Right cardiac atrium (tissue), 5 donors: ENCODE measurements at regions not wholly inside any gene's neighbourhood (a gene's known extent, or its start where the extent isn't known, plus 50 kb on each side); places are given as distances from the start of the nearest gene placed in this dataset.

ENCODE experiments used
- ATAC-seq, 2 donors: fragments of 200-7000 bp; cut with Tn5 transposase; one replicate each; pipeline versions ENCODE4 v1.8.0 to v1.9.1; 2020; ENCODE audit warnings: moderate library complexity in 2 of 2, mild to moderate bottlenecking in 1 of 2
- DNase-seq, 3 donors: peaks; one replicate each; pipeline ENCODE4 v3.0.0-alpha.2; 2020
- H3K27ac ChIP-seq: one replicate; pipeline ENCODE4 v1.5.1; 2013; ENCODE audit warnings: mild to moderate bottlenecking, low read length, control low read depth, moderate library complexity
- H3K27me3 ChIP-seq: one replicate; pipeline ENCODE4 v1.6.1; 2013; ENCODE audit not compliant: control insufficient read depth, insufficient read depth
- H3K4me1 ChIP-seq: one replicate; pipeline ENCODE4 v1.6.1; 2013; ENCODE audit warnings: low read length; ENCODE audit not compliant: control insufficient read depth, insufficient read depth
- H3K4me3 ChIP-seq: one replicate; pipeline ENCODE4 v1.5.1; 2013; ENCODE audit warnings: low read length, control low read depth
- H3K9me3 ChIP-seq: one replicate; pipeline ENCODE4 v1.6.1; 2013; ENCODE audit warnings: low read length; ENCODE audit not compliant: control insufficient read depth
- WGBS: extraction: QIAGEN DNeasy Blood & Tissue Kit; methylation state at CpG from one replicate; pipeline ENCODE4 v1.1.7; 2013; 5-methylcytosine and 5-hydroxymethylcytosine counted together
- intact Hi-C, 4 donors: fragments of 100-400 bp; cut with DNase I; formaldehyde crosslinking; loops; one replicate each; pipeline versions ENCODE4 v1.11.0 to v1.14.0; 2022 to 2023
- donor health status: healthy with polysubstance abuse.
- donor health status: DM: no; HTN: yes; CAD: no.
- donor health status: DM: no; HTN: no; CAD: no.
- donor health status: DM: no; HTN: yes; CAD: no; lungs with severe emphysema.
- donor health status: DM: yes; HTN: yes; CAD: no.

- 83% methylated on average over 3 of the region's 3 CpGs for WGBS
- H3K27ac ChIP-seq = no peak overlapping the region
- no peaks in the 10 kb centered on the region for H3K4me1 ChIP-seq
- H3K27me3 ChIP-seq = no peaks in the 10 kb centered on the region
- no peaks in the 10 kb centered on the region for H3K9me3 ChIP-seq
- intact Hi-C loops = no loop called here
- no peak overlapping the region for H3K4me3 ChIP-seq
- ATAC-seq = no peak
- no peak for DNase-seq
These were observed 391.3 kb upstream of the ERCC4 start for GRCh38 chr16:13528691-13529090.

GRCh38 chr16:13529193-13529982 is 390.6 kb upstream of the ERCC4 start:
- Histone ChIP-seq H3K4me3 (no peak overlapping the region), H3K9me3 (no peaks in the 10 kb centered on the region), H3K27me3 (no peaks in the 10 kb centered on the region), H3K27ac (no peak overlapping the region), H3K4me1 (no peaks in the 10 kb centered on the region)
- WGBS = 42% methylated on average over 3 of the region's 3 CpGs
- intact Hi-C loops = no loop called here
- no peak for ATAC-seq
- DNase-seq = no peak

- 80% methylated on average over 4 of the region's 4 CpGs for WGBS
- Histone ChIP-seq H3K4me1 (no peaks in the 10 kb centered on the region), H3K27ac (no peak overlapping the region), H3K27me3 (no peaks in the 10 kb centered on the region), H3K9me3 (no peaks in the 10 kb centered on the region), H3K4me3 (no peak overlapping the region)
- ATAC-seq = no peak
- no peak for DNase-seq
- intact Hi-C loops = no loop called here
These were observed 379.2 kb upstream of the ERCC4 start for GRCh38 chr16:13540771-13541170.

- intact Hi-C loops = no loop called here
- Histone ChIP-seq H3K9me3 (no peaks in the 10 kb centered on the region), H3K4me1 (no peaks in the 10 kb centered on the region), H3K4me3 (no peak overlapping the region), H3K27me3 (no peaks in the 10 kb centered on the region), H3K27ac (no peak overlapping the region)
- DNase-seq (no peak), ATAC-seq (no peak)
- 69% methylated on average over 2 of the region's 2 CpGs for WGBS
These were observed 377.7 kb upstream of the ERCC4 start for GRCh38 chr16:13542284-13542683.

- no peak for DNase-seq
- Histone ChIP-seq H3K27me3 (no peaks in the 10 kb centered on the region), H3K4me1 (no peaks in the 10 kb centered on the region), H3K9me3 (no peaks in the 10 kb centered on the region), H3K27ac (no peak overlapping the region), H3K4me3 (no peak overlapping the region)
- intact Hi-C loops = no loop called here
- WGBS = 48% methylated on average over 1 of the region's 1 CpG
- ATAC-seq = no peak
These were observed 376.1 kb upstream of the ERCC4 start for GRCh38 chr16:13543850-13544249.

- ATAC-seq (no peak), DNase-seq (no peak)
- Histone ChIP-seq H3K4me1 (no peaks in the 10 kb centered on the region), H3K27ac (no peak overlapping the region), H3K9me3 (no peaks in the 10 kb centered on the region), H3K4me3 (no peak overlapping the region), H3K27me3 (no peaks in the 10 kb centered on the region)
- intact Hi-C loops = no loop called here
- WGBS = 83% methylated on average over 2 of the region's 2 CpGs
These were observed 374.7 kb upstream of the ERCC4 start for GRCh38 chr16:13545271-13545670.

- Histone ChIP-seq H3K27me3 (no peaks in the 10 kb centered on the region), H3K9me3 (no peaks in the 10 kb centered on the region), H3K4me3 (no peak overlapping the region), H3K4me1 (no peaks in the 10 kb centered on the region), H3K27ac (no peak overlapping the region)
- DNase-seq (no peak), ATAC-seq (no peak)
- 85% methylated on average over 6 of the region's 6 CpGs for WGBS
- intact Hi-C loops = no loop called here
These were observed 369.7 kb upstream of the ERCC4 start for GRCh38 chr16:13550254-13550653.

- Histone ChIP-seq H3K27ac (no peak overlapping the region), H3K4me3 (no peak overlapping the region), H3K4me1 (no peaks in the 10 kb centered on the region), H3K9me3 (no peaks in the 10 kb centered on the region), H3K27me3 (no peaks in the 10 kb centered on the region)
- intact Hi-C loops = no loop called here
- 72% methylated on average over 15 of the region's 15 CpGs for WGBS
- DNase-seq = no peak
- ATAC-seq = no peak
These were observed 367.6 kb upstream of the ERCC4 start for GRCh38 chr16:13552062-13552959.

- DNase-seq (no peak), ATAC-seq (no peak)
- Histone ChIP-seq H3K9me3 (no peaks in the 10 kb centered on the region), H3K27ac (no peak overlapping the region), H3K27me3 (no peaks in the 10 kb centered on the region), H3K4me1 (no peaks in the 10 kb centered on the region), H3K4me3 (no peak overlapping the region)
- intact Hi-C loops = no loop called here
These were observed 367.0 kb upstream of the ERCC4 start for GRCh38 chr16:13552960-13553257.

GRCh38 chr16:13553453-13553985 is 366.4 kb upstream of the ERCC4 start:
- H3K4me1 ChIP-seq = no peaks in the 10 kb centered on the region
- no peak for DNase-seq
- H3K9me3 ChIP-seq = no peaks in the 10 kb centered on the region
- WGBS = 67% methylated on average over 6 of the region's 6 CpGs
- no peak overlapping the region for H3K4me3 ChIP-seq
- ATAC-seq = no peak
- no peak overlapping the region for H3K27ac ChIP-seq
- intact Hi-C loops = no loop called here
- no peaks in the 10 kb centered on the region for H3K27me3 ChIP-seq

GRCh38 chr16:13554005-13554404 is 365.9 kb upstream of the ERCC4 start:
- H3K9me3 ChIP-seq = no peaks in the 10 kb centered on the region
- H3K27me3 ChIP-seq = no peaks in the 10 kb centered on the region
- DNase-seq = no peak
- intact Hi-C loops = no loop called here
- H3K27ac ChIP-seq = no peak overlapping the region
- no peak overlapping the region for H3K4me3 ChIP-seq
- no peaks in the 10 kb centered on the region for H3K4me1 ChIP-seq
- ATAC-seq = no peak
